ENCODE measurements at regions not wholly inside any gene's neighbourhood (a gene's known extent, or its start where the extent isn't known, plus 50 kb on each side); places are given as distances from the start of the nearest gene placed in this dataset.

DNA sequence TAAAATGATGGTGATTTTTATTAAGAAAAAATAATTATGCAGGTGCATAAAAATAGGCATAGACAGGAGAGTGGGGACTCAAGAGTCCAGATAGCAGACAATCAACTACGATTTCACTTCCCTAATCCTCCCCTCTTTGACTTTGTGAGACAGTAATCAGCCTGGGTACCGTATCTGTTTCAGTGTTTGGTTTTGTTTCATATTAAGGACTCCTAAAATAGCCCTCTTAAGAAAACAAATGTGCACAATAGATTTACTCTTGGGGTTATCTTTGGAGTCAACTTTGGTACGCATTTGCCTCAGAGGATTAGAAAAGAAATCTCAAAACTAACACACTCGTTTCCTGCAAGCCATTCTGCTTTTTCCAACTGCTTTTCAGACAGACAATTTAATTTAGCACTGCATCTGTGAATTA lies 96.3 kb downstream of the ZNF608 start:
- H3K4me1 Mint-ChIP-seq (ENCODE audit: low read depth): peaks cover 24% of the 10 kb centered on the region
- H3K4me3 Mint-ChIP-seq: no peak overlapping the region
- peaks cover 2% of the 10 kb centered on the region for H3K9me3 Mint-ChIP-seq
- no peak for DNase-seq
- peaks cover 28% of the 10 kb centered on the region for H3K27me3 Mint-ChIP-seq
- H3K27ac Mint-ChIP-seq: no peak overlapping the region
- ChIA-PET POLR2A (no interaction called here), CTCF (no interaction called here)
- intact Hi-C loops (cut with micrococcal nuclease): no loop called here
- peaks cover 1% of the 10 kb centered on the region for H3K36me3 Mint-ChIP-seq

DNA sequence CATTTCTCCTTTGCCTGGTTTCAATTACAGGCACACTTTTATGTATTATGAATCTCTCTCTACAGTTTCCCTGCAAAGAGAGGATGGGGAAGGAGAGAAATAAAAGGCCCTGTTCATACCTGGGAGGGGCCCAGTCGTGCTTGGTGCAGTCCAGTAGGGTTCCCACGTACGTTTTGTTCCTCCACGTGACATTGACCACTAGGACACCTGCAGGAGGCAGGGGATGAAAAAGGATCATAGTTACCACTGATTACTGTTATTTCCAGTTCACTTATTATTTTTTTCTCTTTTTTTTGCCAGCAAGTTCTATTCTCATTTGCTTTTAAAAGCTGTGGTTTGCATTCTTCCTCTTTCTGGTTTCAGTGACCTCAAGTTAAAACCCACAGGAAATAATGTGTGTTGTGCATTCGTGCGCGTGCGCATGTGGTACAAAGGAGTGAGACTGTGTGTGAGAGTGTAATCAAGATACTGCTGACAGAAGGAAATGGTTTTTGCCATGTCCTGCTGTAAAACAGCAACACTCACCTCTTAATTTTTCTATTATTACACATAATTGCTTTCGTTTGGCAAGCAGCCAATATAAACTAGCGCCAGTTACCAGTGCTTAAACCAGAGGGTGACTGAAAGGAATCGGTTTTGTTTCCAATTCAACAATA lies 96.8 kb downstream of the ZNF608 start:
- H3K36me3 Mint-ChIP-seq: peaks cover 1% of the 10 kb centered on the region
- peak overlapping the region; percentile 62 for H3K4me3 Mint-ChIP-seq
- ChIA-PET POLR2A (no interaction called here), CTCF (no interaction called here)
- H3K27ac Mint-ChIP-seq: peak overlapping the region; percentile 71
- intact Hi-C loops (cut with micrococcal nuclease): loop anchor here (1.0 kb wide), 1 partner anchor 66 kb away; no protein-coding TSS in a partner anchor
- peaks cover 24% of the 10 kb centered on the region for H3K4me1 Mint-ChIP-seq (ENCODE audit: low read depth)
- peaks cover 2% of the 10 kb centered on the region for H3K9me3 Mint-ChIP-seq
- H3K27me3 Mint-ChIP-seq: peaks cover 28% of the 10 kb centered on the region
- peak; percentile 71 for DNase-seq

- intact Hi-C loops (cut with micrococcal nuclease): loop anchor here (1.0 kb wide), 1 partner anchor 66 kb away; no protein-coding TSS in a partner anchor
- no peak overlapping the region for H3K27ac Mint-ChIP-seq
- peaks cover 2% of the 10 kb centered on the region for H3K9me3 Mint-ChIP-seq
- ChIA-PET POLR2A (no interaction called here), CTCF (no interaction called here)
- H3K27me3 Mint-ChIP-seq: peaks cover 32% of the 10 kb centered on the region
- no peak for DNase-seq
- H3K4me3 Mint-ChIP-seq: no peak overlapping the region
- H3K4me1 Mint-ChIP-seq (ENCODE audit: low read depth): peaks cover 24% of the 10 kb centered on the region
- peaks cover 1% of the 10 kb centered on the region for H3K36me3 Mint-ChIP-seq
Observed at GRCh38 chr5:124648902-124649467, 97.5 kb downstream of the ZNF608 start.

GRCh38 chr5:124647352-124647751 lies 99.1 kb downstream of the ZNF608 start:
- no peak for DNase-seq
- Mint-ChIP-seq H3K4me1 (ENCODE audit: low read depth) (peaks cover 23% of the 10 kb centered on the region), H3K27ac (no peak overlapping the region), H3K4me3 (no peak overlapping the region), H3K27me3 (peaks cover 26% of the 10 kb centered on the region), H3K36me3 (peaks cover 1% of the 10 kb centered on the region), H3K9me3 (peaks cover 2% of the 10 kb centered on the region)
- intact Hi-C loops (cut with micrococcal nuclease): no loop called here
- POLR2A ChIA-PET: no interaction called here
- CTCF ChIA-PET: no interaction called here

GRCh38 chr5:124645396-124645795 lies 101.0 kb downstream of the ZNF608 start:
- H3K4me1 Mint-ChIP-seq (ENCODE audit: low read depth): peaks cover 19% of the 10 kb centered on the region
- ChIA-PET POLR2A (no interaction called here), CTCF (no interaction called here)

DNA sequence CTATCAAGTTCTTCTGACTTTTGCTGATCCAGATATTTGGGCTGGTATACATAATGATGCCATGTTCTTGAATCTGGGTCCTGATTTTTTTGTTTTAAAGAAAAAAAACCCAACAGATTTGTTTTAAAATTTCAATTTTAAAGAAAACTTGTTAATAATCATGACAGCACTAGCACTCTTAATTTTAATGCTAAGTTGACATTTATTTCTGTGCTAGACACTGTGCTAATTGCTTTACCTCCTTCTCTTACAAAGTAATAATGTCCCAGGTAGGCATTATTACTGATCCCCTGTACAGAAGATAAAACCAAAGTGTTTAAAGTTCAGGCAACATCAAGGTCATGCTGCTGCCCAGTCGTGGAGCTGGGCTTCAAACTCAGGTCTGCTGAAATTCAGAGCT lies 101.9 kb downstream of the ZNF608 start:
- ChIA-PET POLR2A (no interaction called here), CTCF (no interaction called here)
- Mint-ChIP-seq H3K27me3 (peaks cover 22% of the 10 kb centered on the region), H3K27ac (no peak overlapping the region), H3K4me3 (no peak overlapping the region), H3K36me3 (no peaks in the 10 kb centered on the region), H3K9me3 (peaks cover 7% of the 10 kb centered on the region), H3K4me1 (ENCODE audit: low read depth) (peaks cover 10% of the 10 kb centered on the region)
- intact Hi-C loops (cut with micrococcal nuclease): no loop called here
- no peak for DNase-seq

More at GRCh38 chr5:124645396-124645795, 101.0 kb downstream of the ZNF608 start:
- no peak for DNase-seq
- Mint-ChIP-seq H3K9me3 (peaks cover 8% of the 10 kb centered on the region), H3K27ac (no peak overlapping the region), H3K36me3 (peaks cover 1% of the 10 kb centered on the region), H3K4me3 (no peak overlapping the region), H3K27me3 (peaks cover 23% of the 10 kb centered on the region)
- intact Hi-C loops (cut with micrococcal nuclease): no loop called here

GRCh38 chr5:124644138-124644537 lies 102.3 kb downstream of the ZNF608 start:
- no peak overlapping the region for H3K4me3 Mint-ChIP-seq
- H3K27me3 Mint-ChIP-seq: peaks cover 25% of the 10 kb centered on the region
- peaks cover 7% of the 10 kb centered on the region for H3K4me1 Mint-ChIP-seq (ENCODE audit: low read depth)
- DNase-seq: no peak
- H3K9me3 Mint-ChIP-seq: peaks cover 7% of the 10 kb centered on the region
- CTCF ChIA-PET: no interaction called here
- H3K27ac Mint-ChIP-seq: no peak overlapping the region
- intact Hi-C loops (cut with micrococcal nuclease): no loop called here
- H3K36me3 Mint-ChIP-seq: no peaks in the 10 kb centered on the region
- POLR2A ChIA-PET: no interaction called here

- Mint-ChIP-seq H3K27me3 (peaks cover 25% of the 10 kb centered on the region), H3K36me3 (no peaks in the 10 kb centered on the region), H3K27ac (no peak overlapping the region), H3K9me3 (peaks cover 7% of the 10 kb centered on the region), H3K4me3 (no peak overlapping the region), H3K4me1 (ENCODE audit: low read depth) (peaks cover under 1% of the 10 kb centered on the region)
- DNase-seq: no peak
- CTCF ChIA-PET: no interaction called here
- POLR2A ChIA-PET: no interaction called here
- intact Hi-C loops (cut with micrococcal nuclease): no loop called here
Observed at GRCh38 chr5:124643336-124643735, 103.1 kb downstream of the ZNF608 start.

DNA sequence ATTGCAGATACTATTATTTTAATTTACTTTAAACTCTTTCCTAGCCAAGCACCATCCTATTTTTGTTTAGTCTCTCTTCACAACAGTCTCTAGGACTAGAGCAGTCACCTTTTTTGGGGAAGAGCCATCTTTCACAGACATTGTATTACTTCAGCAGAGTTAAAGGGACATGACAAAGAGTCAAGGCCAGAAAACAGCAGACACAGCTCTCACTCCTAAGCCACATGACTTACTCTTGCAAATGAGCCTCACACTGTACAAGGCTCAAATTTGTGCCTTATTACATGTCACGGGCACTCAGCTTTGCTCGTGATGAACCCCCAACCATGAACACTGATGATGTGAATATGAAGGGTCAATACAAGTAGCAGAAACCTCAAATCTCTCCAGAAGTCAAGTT lies 104.3 kb downstream of the ZNF608 start:
- no peaks in the 10 kb centered on the region for H3K36me3 Mint-ChIP-seq
- CTCF ChIA-PET: no interaction called here
- no peaks in the 10 kb centered on the region for H3K4me1 Mint-ChIP-seq (ENCODE audit: low read depth)
- intact Hi-C loops (cut with micrococcal nuclease): no loop called here
- H3K4me3 Mint-ChIP-seq: no peak overlapping the region
- H3K27me3 Mint-ChIP-seq: peaks cover 22% of the 10 kb centered on the region
- POLR2A ChIA-PET: no interaction called here
- DNase-seq: no peak
- H3K27ac Mint-ChIP-seq: no peak overlapping the region
- H3K9me3 Mint-ChIP-seq: peaks cover 7% of the 10 kb centered on the region

- ChIA-PET CTCF (no interaction called here), POLR2A (no interaction called here)
- no peaks in the 10 kb centered on the region for H3K4me1 Mint-ChIP-seq (ENCODE audit: low read depth)
- peaks cover 21% of the 10 kb centered on the region for H3K27me3 Mint-ChIP-seq
- no peaks in the 10 kb centered on the region for H3K36me3 Mint-ChIP-seq
- H3K27ac Mint-ChIP-seq: no peak overlapping the region
- peaks cover 7% of the 10 kb centered on the region for H3K9me3 Mint-ChIP-seq
- no peak for DNase-seq
- no peak overlapping the region for H3K4me3 Mint-ChIP-seq
- intact Hi-C loops (cut with micrococcal nuclease): no loop called here
Observed at GRCh38 chr5:124641154-124641792, 105.2 kb downstream of the ZNF608 start.

DNA sequence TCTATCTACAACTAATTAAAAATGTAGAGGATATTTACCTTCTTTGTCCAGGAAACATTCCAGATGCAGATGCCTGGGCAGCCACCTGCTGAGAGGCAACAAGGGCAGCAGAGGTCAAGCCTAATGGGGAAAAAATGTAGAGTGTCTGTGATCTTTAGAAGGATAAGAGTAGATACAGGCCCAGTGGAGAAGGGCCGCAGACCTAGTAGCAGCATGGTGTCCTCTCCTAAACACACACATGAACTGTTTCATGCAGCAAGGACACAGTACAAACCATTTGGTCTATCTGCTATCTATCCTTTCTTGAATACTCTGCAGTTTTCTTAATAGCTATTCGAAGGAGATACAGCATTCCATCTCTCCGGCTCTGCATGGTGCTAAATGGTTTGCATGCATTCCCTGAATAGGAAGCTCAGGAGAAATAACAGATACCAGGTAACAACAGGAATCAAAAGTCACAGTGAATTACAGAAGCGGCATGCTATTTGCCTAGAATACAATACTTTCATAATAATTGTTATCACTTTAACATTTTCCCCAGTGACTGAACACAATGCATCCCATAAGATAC lies 107.3 kb downstream of the ZNF608 start:
- no peaks in the 10 kb centered on the region for H3K4me1 Mint-ChIP-seq (ENCODE audit: low read depth)
- peaks cover 7% of the 10 kb centered on the region for H3K9me3 Mint-ChIP-seq
- POLR2A ChIA-PET: no interaction called here

DNA sequence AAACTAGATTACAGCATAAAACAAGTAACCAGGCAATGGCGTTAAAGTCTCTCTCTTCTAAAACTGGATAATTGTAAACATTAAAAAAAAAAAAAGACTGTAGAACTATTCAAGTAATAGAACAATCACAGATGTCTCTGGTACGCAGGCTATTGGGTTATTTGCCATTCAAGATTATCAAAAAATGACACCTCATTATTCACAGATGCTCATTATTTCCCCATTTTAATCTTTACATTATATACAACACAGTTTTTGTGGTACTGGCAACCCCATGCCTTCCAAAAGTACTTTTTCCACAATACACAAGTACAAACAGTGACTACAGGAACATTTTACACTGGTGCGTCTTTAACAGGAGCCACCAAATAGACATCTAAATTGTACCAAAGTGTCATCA lies 109.4 kb downstream of the ZNF608 start:
- Mint-ChIP-seq H3K9me3 (peaks cover 7% of the 10 kb centered on the region), H3K4me1 (ENCODE audit: low read depth) (no peaks in the 10 kb centered on the region), H3K4me3 (no peak overlapping the region), H3K36me3 (no peaks in the 10 kb centered on the region), H3K27me3 (peaks cover 7% of the 10 kb centered on the region), H3K27ac (no peak overlapping the region)
- ChIA-PET CTCF (no interaction called here), POLR2A (no interaction called here)
- intact Hi-C loops (cut with micrococcal nuclease): no loop called here
- DNase-seq: no peak

More for the DNA sequence above, 107.3 kb downstream of the ZNF608 start:
- DNase-seq: no peak
- no peak overlapping the region for H3K4me3 Mint-ChIP-seq
- intact Hi-C loops (cut with micrococcal nuclease): no loop called here
- CTCF ChIA-PET: no interaction called here
- no peaks in the 10 kb centered on the region for H3K36me3 Mint-ChIP-seq
- no peak overlapping the region for H3K27ac Mint-ChIP-seq
- peaks cover 17% of the 10 kb centered on the region for H3K27me3 Mint-ChIP-seq

Measured in activated CD4-positive, alpha-beta memory T cell treated with anti-CD3 and anti-CD28 coated beads for 36 hours (primary cell).